Activated CD8-positive, alpha-beta memory T cell treated with anti-CD3 and anti-CD28 coated beads for 36 hours (primary cell): ENCODE measurements at regions not wholly inside any gene's neighbourhood (a gene's known extent, or its start where the extent isn't known, plus 50 kb on each side); places are given as distances from the start of the nearest gene placed in this dataset.

ENCODE experiments used
- CTCF ChIA-PET: fragments of 350-600 bp; sonication (Branson Sonifier 250); formaldehyde crosslinking; loops from one replicate; lab custom pipeline; 2021; ENCODE audit warnings: antibody characterized with exemption; lab: Charles Lee
- POLR2A ChIA-PET: fragments of 350-600 bp; sonication (Branson Sonifier 250); formaldehyde crosslinking; loops from one replicate; lab custom pipeline; 2021; ENCODE audit warnings: antibody characterized with exemption; lab: Charles Lee

GRCh38 chr3:69542089-69542804 is 156.4 kb upstream of the FRMD4B start:
- POLR2A ChIA-PET, result no interaction called here
- CTCF ChIA-PET, result no interaction called here

GRCh38 chr3:69541711-69542088 is 155.8 kb upstream of the FRMD4B start:
- CTCF ChIA-PET, result no interaction called here
- POLR2A ChIA-PET, result no interaction called here

- ChIA-PET CTCF (no interaction called here), POLR2A (no interaction called here)
These were observed 155.1 kb upstream of the FRMD4B start for GRCh38 chr3:69540706-69541581.

- POLR2A ChIA-PET, result no interaction called here
- CTCF ChIA-PET, result no interaction called here
These were observed 153.2 kb upstream of the FRMD4B start for GRCh38 chr3:69539134-69539533.

- ChIA-PET POLR2A (no interaction called here), CTCF (no interaction called here)
These were observed 152.4 kb upstream of the FRMD4B start for GRCh38 chr3:69538281-69538680.

GRCh38 chr3:69536306-69537020 is 150.6 kb upstream of the FRMD4B start:
- ChIA-PET CTCF (no interaction called here), POLR2A (no interaction called here)

- POLR2A ChIA-PET, result no interaction called here
- CTCF ChIA-PET, result interaction anchor here (0.6 kb wide), 1 partner anchor 47 kb away, joined by 3 read pairs; no protein-coding TSS in a partner anchor
These were observed 149.7 kb upstream of the FRMD4B start for GRCh38 chr3:69535613-69536012.

- CTCF ChIA-PET, result no interaction called here
These were observed 146.8 kb upstream of the FRMD4B start for GRCh38 chr3:69532547-69533224.

GRCh38 chr3:69531576-69532546 is 146.0 kb upstream of the FRMD4B start:
- ChIA-PET POLR2A (no interaction called here), CTCF (no interaction called here)

More at GRCh38 chr3:69532547-69533224, 146.8 kb upstream of the FRMD4B start:
- POLR2A ChIA-PET, result no interaction called here

GRCh38 chr3:69530554-69530953 is 144.7 kb upstream of the FRMD4B start:
- POLR2A ChIA-PET, result no interaction called here
- CTCF ChIA-PET, result no interaction called here

- ChIA-PET CTCF (no interaction called here), POLR2A (no interaction called here)
These were observed 141.6 kb upstream of the FRMD4B start for GRCh38 chr3:69527498-69527897.

GRCh38 chr3:69524816-69525215 is 138.9 kb upstream of the FRMD4B start:
- ChIA-PET CTCF (no interaction called here), POLR2A (no interaction called here)

GRCh38 chr3:69521286-69521685 is 135.4 kb upstream of the FRMD4B start:
- POLR2A ChIA-PET, result no interaction called here
- CTCF ChIA-PET, result no interaction called here

GRCh38 chr3:69511361-69511760 is 125.5 kb upstream of the FRMD4B start:
- ChIA-PET POLR2A (no interaction called here), CTCF (no interaction called here)

- CTCF ChIA-PET, result no interaction called here
- POLR2A ChIA-PET, result no interaction called here
These were observed 124.7 kb upstream of the FRMD4B start for GRCh38 chr3:69510481-69511030.

- ChIA-PET CTCF (interaction anchor here (0.6 kb wide), 1 partner anchor 105 kb away, joined by 3 read pairs; no protein-coding TSS in a partner anchor), POLR2A (no interaction called here)
These were observed 123.4 kb upstream of the FRMD4B start for GRCh38 chr3:69509288-69509687.

GRCh38 chr3:69505770-69506407 is 120.0 kb upstream of the FRMD4B start:
- ChIA-PET POLR2A (interaction anchor here (0.6 kb wide), 1 partner anchor 373 kb away, joined by 4 read pairs; no protein-coding TSS in a partner anchor), CTCF (no interaction called here)

- POLR2A ChIA-PET, result no interaction called here
- CTCF ChIA-PET, result no interaction called here
These were observed 118.3 kb upstream of the FRMD4B start for GRCh38 chr3:69504232-69504631.
